BE2C (cell line): ENCODE measurements at regions not wholly inside any gene's neighbourhood (a gene's known extent, or its start where the extent isn't known, plus 50 kb on each side); places are given as distances from the start of the nearest gene placed in this dataset.
"Not testable (repeated sequence)": the region's sequence is repeated elsewhere in the genome, so short reads cannot be mapped to it uniquely, and the experiment has no call there.

ENCODE experiments used
- DNase-seq: peaks from one replicate; pipeline ENCODE4 v3.0.0-alpha.2; 2020
- H3K27me3 ChIP-seq: fragments of 250-450 bp; sonication (Bioruptor Pico); 2 replicates; pipeline ENCODE4 v1.5.1; 2020; ENCODE audit warnings: mild to moderate bottlenecking
- H3K36me3 ChIP-seq: fragments of 250-450 bp; sonication (Bioruptor Pico); 2 replicates; pipeline ENCODE4 v1.5.1; 2020; ENCODE audit warnings: mild to moderate bottlenecking
- H3K4me1 ChIP-seq: fragments of 250-450 bp; sonication (Bioruptor Pico); 2 replicates; pipeline ENCODE4 v1.5.1; 2020
- H3K4me3 ChIP-seq: 2 replicates; pipeline ENCODE4 v1.5.1; 2011; ENCODE audit warnings: low read depth, low read length
- H3K9me3 ChIP-seq: fragments of 250-450 bp; sonication (Bioruptor Pico); 2 replicates; pipeline ENCODE4 v1.5.1; 2020
- TF ChIP-seq, protein P1 (sequence below): IDR thresholded peaks from 2 replicates; pipeline ENCODE4 v1.5.1; 2012; ENCODE audit warnings: mild to moderate bottlenecking, low read depth, low read length

DNA sequence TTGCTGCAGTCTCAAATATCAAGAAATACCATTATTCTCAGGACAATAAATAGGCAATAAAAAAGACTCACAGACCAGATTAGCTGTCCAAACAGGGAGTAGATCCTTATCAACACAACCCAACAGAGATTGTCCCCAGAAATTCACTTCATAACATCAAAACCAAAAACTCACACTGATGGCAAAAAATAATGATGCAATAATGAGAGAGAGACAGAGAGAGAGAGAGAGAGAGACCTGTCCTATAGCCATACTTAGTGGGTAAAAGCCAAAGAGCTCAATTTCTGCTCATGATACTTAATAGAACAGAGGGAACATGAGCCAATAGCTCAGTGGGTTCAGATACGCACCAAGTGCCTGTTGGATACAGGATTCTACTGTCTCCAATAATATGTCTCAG is 244.5 kb downstream of the FAM72C start:
- TF ChIP-seq, protein P1, sequence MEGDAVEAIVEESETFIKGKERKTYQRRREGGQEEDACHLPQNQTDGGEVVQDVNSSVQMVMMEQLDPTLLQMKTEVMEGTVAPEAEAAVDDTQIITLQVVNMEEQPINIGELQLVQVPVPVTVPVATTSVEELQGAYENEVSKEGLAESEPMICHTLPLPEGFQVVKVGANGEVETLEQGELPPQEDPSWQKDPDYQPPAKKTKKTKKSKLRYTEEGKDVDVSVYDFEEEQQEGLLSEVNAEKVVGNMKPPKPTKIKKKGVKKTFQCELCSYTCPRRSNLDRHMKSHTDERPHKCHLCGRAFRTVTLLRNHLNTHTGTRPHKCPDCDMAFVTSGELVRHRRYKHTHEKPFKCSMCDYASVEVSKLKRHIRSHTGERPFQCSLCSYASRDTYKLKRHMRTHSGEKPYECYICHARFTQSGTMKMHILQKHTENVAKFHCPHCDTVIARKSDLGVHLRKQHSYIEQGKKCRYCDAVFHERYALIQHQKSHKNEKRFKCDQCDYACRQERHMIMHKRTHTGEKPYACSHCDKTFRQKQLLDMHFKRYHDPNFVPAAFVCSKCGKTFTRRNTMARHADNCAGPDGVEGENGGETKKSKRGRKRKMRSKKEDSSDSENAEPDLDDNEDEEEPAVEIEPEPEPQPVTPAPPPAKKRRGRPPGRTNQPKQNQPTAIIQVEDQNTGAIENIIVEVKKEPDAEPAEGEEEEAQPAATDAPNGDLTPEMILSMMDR = no peak
- H3K27me3 ChIP-seq = no peaks in the 10 kb centered on the region
- DNase-seq = no peak
- H3K36me3 ChIP-seq = no peaks in the 10 kb centered on the region
- H3K9me3 ChIP-seq = no peaks in the 10 kb centered on the region
- no peak overlapping the region for H3K4me3 ChIP-seq
- H3K4me1 ChIP-seq = no peaks in the 10 kb centered on the region

DNA sequence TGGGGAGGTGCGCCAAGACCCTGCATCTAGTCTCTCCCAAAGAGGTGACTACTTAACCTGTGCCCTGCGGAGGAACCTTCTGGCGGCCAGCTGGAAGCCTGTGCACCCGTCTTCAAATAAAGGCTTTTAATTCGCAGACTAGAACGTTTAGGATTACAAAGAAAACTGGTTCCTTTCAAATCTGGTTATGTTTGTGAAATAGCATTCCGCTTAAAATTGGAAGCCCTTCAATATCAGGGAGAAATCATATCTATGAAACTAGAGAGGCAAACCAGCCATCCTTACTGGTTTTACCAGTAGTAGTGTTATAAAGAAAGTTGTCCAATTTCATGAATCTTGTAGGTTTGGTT is 250.8 kb downstream of the FAM72C start:
- TF ChIP-seq, protein P1 = no peak
- Histone ChIP-seq H3K36me3 (no peaks in the 10 kb centered on the region), H3K4me1 (peaks cover 6% of the 10 kb centered on the region; the same call in 1 of the 2 replicates), H3K9me3 (no peaks in the 10 kb centered on the region), H3K27me3 (no peaks in the 10 kb centered on the region), H3K4me3 (peak overlapping the region; percentile 18)
- DNase-seq = no peak

DNA sequence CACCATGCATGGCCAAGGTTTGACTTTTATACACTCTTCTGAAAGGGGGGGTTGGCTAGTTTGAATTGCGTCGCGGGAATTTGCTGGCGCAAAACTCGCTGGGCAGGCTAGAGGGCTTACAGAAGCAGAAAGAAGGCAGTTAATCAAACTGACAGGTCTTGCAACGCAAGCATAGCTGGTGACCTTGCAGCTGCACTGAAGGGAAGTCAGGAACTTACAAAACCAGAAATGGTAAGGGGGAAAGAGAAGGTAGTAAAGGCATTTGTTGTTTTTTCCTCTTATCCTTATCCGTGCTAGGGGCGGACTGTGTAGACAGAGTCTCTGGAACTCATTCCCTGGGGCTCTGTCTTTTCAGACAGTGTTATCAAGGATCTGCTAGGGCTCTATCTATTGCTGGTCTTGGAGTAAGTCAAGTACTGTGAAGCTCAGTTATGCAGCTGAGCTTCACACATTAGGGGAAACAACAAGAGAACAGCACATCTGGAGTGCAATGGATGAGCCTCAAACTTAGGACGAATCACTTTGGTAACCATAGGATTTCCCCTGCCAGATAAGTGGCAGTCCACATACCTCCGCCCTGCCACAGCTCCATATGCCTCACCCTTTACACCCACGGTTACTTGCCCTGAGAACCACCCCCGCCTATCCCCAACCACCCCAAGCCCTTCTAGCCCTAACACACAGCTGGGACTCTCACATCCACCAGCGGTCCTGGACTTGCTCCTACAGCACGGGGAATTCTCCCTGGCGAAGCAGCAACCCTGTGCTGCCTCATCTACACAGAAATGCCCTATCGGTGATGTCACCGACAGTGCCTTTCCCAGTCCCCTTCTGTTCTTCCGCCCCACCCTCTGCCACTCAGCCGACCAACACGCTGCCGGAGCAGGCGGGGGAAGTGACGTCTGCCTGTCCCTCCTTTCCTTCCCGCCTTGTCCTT is 251.4 kb downstream of the FAM72C start:
- H3K9me3 ChIP-seq = no peaks in the 10 kb centered on the region
- TF ChIP-seq, protein P1 = no peak
- no peaks in the 10 kb centered on the region for H3K36me3 ChIP-seq
- H3K4me3 ChIP-seq = peak overlapping the region; percentile 68
- no peaks in the 10 kb centered on the region for H3K27me3 ChIP-seq
- DNase-seq = peak; percentile 93
- H3K4me1 ChIP-seq = peaks cover 6% of the 10 kb centered on the region; the same call in 1 of the 2 replicates

DNA sequence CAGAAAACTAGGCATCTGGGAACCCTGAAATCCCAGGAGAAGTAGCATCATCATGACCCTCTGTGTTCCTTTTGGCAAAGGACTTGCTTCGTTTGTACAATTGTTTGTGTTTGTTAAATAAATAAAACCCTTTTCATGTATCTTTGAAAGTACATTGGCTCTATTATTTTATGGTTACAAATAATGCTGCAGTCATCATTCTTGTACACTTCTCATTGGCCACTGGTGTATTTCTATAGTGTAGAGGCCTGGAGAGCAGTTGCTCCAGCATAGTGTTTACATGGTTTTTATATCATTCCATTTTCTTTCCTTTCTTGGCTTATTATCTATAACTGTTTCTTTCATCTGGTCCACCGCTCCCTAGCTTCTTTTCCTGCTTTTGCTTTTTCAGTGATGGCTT is 253.3 kb downstream of the FAM72C start:
- H3K27me3 ChIP-seq = no peaks in the 10 kb centered on the region
- peaks cover 6% of the 10 kb centered on the region; the same call in 1 of the 2 replicates for H3K4me1 ChIP-seq
- no peaks in the 10 kb centered on the region for H3K9me3 ChIP-seq
- DNase-seq = no peak
- H3K36me3 ChIP-seq = no peaks in the 10 kb centered on the region
- TF ChIP-seq, protein P1 = no peak
- H3K4me3 ChIP-seq = no peak overlapping the region

DNA sequence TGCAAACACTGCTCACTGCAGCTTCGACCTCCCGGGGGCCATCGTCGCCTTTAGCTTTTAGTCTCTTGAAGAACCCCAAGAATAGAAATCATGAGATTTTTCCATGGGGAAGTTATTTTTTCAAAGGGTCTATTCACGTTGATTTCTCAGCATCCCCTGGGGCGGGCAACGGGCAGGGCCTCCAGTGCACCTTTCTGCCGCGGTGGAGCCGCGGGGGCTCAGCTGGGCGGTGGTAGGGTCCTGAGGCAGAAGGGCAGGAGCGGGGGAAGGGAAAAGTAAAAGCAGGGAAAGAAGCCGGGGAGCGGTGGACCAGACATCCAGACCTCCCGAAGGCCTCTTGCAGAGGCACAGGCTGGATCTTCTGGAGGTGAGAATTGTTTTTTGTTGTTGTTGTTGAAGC is 253.8 kb downstream of the FAM72C start:
- TF ChIP-seq, protein P1 = no peak
- H3K36me3 ChIP-seq = no peaks in the 10 kb centered on the region
- H3K4me1 ChIP-seq = peaks cover 6% of the 10 kb centered on the region; the same call in 1 of the 2 replicates
- no peaks in the 10 kb centered on the region for H3K9me3 ChIP-seq
- no peak for DNase-seq
- H3K4me3 ChIP-seq = no peak overlapping the region
- H3K27me3 ChIP-seq = no peaks in the 10 kb centered on the region

DNA sequence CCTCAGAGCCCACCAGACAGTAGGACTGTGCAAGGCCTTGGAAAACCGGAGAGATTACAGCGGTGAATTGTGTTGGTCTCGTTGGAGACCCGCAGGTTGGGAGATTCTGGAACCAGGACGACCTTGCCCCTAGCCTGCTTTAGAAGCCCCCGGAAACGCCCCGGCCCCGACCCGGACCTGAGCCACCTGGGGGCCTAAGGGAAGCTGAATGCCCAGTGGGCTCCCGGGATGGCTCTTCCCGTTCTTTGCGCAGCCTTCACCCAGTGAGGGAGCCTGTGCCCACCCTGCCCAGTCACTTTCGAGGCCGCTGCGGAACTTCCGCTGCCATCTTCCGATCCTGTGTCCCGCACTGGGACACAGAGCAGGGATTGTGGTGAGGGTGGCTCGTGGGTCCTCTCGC is 254.4 kb downstream of the FAM72C start:
- no peaks in the 10 kb centered on the region for H3K9me3 ChIP-seq
- no peak for DNase-seq
- no peaks in the 10 kb centered on the region for H3K36me3 ChIP-seq
- no peaks in the 10 kb centered on the region for H3K27me3 ChIP-seq
- H3K4me1 ChIP-seq = peaks cover 6% of the 10 kb centered on the region; the same call in 1 of the 2 replicates
- TF ChIP-seq, protein P1 = no peak
- no peak overlapping the region for H3K4me3 ChIP-seq

DNA sequence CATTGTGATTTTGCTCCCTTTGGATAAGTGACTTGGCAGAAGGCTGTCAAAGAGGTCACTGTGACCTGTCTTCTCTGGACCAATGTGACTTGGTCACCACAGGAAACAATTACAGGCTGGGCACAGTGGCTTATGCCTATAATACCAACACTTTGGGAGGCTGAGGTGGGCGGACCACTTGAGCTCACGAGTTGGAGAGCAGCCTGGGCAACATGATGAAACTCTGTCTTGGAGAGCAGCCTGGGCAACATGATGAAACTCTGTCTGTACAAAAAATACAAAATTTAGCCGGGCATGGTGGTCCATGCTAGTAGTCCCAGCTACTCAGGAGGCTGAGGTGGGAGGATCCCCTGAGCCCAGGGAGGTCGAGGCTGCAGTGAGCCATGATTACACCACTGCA is 256.9 kb downstream of the FAM72C start:
- H3K27me3 ChIP-seq, H3K36me3 ChIP-seq, H3K4me3 ChIP-seq, H3K4me1 ChIP-seq, H3K9me3 ChIP-seq, DNase-seq: not testable (repeated sequence)
